ENCODE measurements at regions not wholly inside any gene's neighbourhood (a gene's known extent, or its start where the extent isn't known, plus 50 kb on each side); places are given as distances from the start of the nearest gene placed in this dataset.

- no peak for TF ChIP-seq CTCF (IDR thresholded peaks at IDR 0.05)
- TF ChIP-seq EP300 (IDR thresholded peaks at IDR 0.05; ENCODE audit: low read depth) = no peak
- TF ChIP-seq POLR2A (IDR thresholded peaks at IDR 0.05) = no peak
- no peak for TF ChIP-seq POLR2AphosphoS5 (IDR thresholded peaks at IDR 0.05)
These were observed 467.0 kb downstream of the PPARGC1A start for GRCh38 chr4:23422878-23423277.

All from transverse colon (tissue), 4 donors.